PC-3 (cell line): ENCODE measurements at regions not wholly inside any gene's neighbourhood (a gene's known extent, or its start where the extent isn't known, plus 50 kb on each side); places are given as distances from the start of the nearest gene placed in this dataset.

Experiments used
- ATAC-seq: fragments of 200-7000 bp; cut with Tn5 transposase; 2 replicates; pipeline ENCODE4 v1.9.1; 2020; ENCODE audit warnings: mild to moderate bottlenecking, moderate library complexity
- BruUV-seq: library from RNA; stranded (reverse); fragments of 400-500 nt; replicated peaks from 2 replicates; lab custom pipeline; 2021; lab: Mats Ljungman, UMichigan
- CTCF ChIA-PET: fragments of 300-600 bp; sonication (Branson Sonifier 250); formaldehyde crosslinking; loops from one replicate; lab custom pipeline; 2022; ENCODE audit warnings: antibody characterized with exemption; lab: Charles Lee
- POLR2A ChIA-PET: fragments of 300-600 bp; sonication (Branson Sonifier 250); formaldehyde crosslinking; loops from one replicate; lab custom pipeline; 2022; ENCODE audit warnings: antibody characterized with exemption; ENCODE audit not compliant: unreplicated experiment; lab: Charles Lee
- DNase-seq: peaks from one replicate; pipeline ENCODE4 v3.0.0-alpha.2; 2015
- H2AFZ ChIP-seq: fragments of 300-600 bp; sonication (generic); 2 replicates; pipeline ENCODE4 v1.6.0; 2016; ENCODE audit warnings: antibody characterized with exemption, low read length
- H3F3A ChIP-seq: fragments of 300-600 bp; sonication (generic); one replicate; pipeline ENCODE4 v1.6.0; 2017; ENCODE audit warnings: antibody characterized with exemption, low read length, control low read depth, mild to moderate bottlenecking; ENCODE audit not compliant: unreplicated experiment
- H3K27ac ChIP-seq: fragments of 300-600 bp; sonication (generic); 2 replicates; pipeline ENCODE4 v1.5.1; 2016; ENCODE audit warnings: mild to moderate bottlenecking, low read length
- H3K27me3 ChIP-seq: fragments of 300-600 bp; sonication (generic); 2 replicates; pipeline ENCODE4 v1.6.1; 2016; ENCODE audit warnings: low read length, mixed read lengths
- H3K36me3 ChIP-seq: fragments of 300-600 bp; sonication (generic); 2 replicates; pipeline ENCODE4 v1.6.1; 2016; ENCODE audit warnings: low read depth, mixed run types, low read length, mixed read lengths
- H3K4me1 ChIP-seq: fragments of 300-600 bp; sonication (generic); 2 replicates; pipeline ENCODE4 v1.5.1; 2016; ENCODE audit warnings: low read length; ENCODE audit not compliant: insufficient read depth
- H3K4me2 ChIP-seq: fragments of 300-600 bp; sonication (generic); 2 replicates; pipeline ENCODE4 v1.6.0; 2016; ENCODE audit warnings: low read length
- H3K4me3 ChIP-seq: fragments of 300-600 bp; sonication (generic); 2 replicates; pipeline ENCODE4 v1.5.1; 2016; ENCODE audit warnings: mild to moderate bottlenecking, low read length, mixed read lengths
- H3K79me2 ChIP-seq: fragments of 300-600 bp; sonication (generic); 2 replicates; pipeline ENCODE4 v1.6.1; 2017; ENCODE audit warnings: low read length, mixed read lengths
- H3K9ac ChIP-seq: fragments of 300-600 bp; sonication (generic); 2 replicates; pipeline ENCODE4 v1.6.0; 2016; ENCODE audit warnings: mild to moderate bottlenecking, low read length
- H3K9me2 ChIP-seq: fragments of 300-600 bp; sonication (generic); replicated peaks from 2 replicates; pipeline ENCODE4 v1.6.1; 2016; ENCODE audit warnings: mixed run types, low read length, mixed read lengths
- H3K9me3 ChIP-seq: fragments of 300-600 bp; sonication (generic); 2 replicates; pipeline ENCODE4 v1.6.1; 2016; ENCODE audit warnings: low read length, mixed read lengths
- H4K20me1 ChIP-seq: fragments of 300-600 bp; sonication (generic); 2 replicates; pipeline ENCODE4 v1.6.1; 2016; ENCODE audit warnings: low read length, mixed read lengths
- EZH2 ChIP-seq: fragments of 300-600 bp; sonication (generic); IDR thresholded peaks from one replicate; pipeline ENCODE4 v1.6.1; 2017; ENCODE audit warnings: antibody characterized with exemption, mild to moderate bottlenecking, low read length; ENCODE audit not compliant: unreplicated experiment
- EZH2phosphoT487 ChIP-seq: fragments of 300-600 bp; sonication (generic); IDR thresholded peaks from 2 replicates; pipeline ENCODE4 v1.6.1; 2018; ENCODE audit warnings: mild to moderate bottlenecking, antibody characterized with exemption, low read length, borderline replicate concordance
- intact Hi-C: fragments of 100-400 bp; cut with micrococcal nuclease; formaldehyde crosslinking; loops from 2 replicates; pipeline ENCODE4 v1.9.0; 2023
- TF ChIP-seq, protein P1 (sequence below): fragments of 300-600 bp; sonication (generic); conservative IDR thresholded peaks from 2 replicates; pipeline ENCODE4 v1.5.1; 2017; ENCODE audit warnings: antibody characterized with exemption, low read depth, mild to moderate bottlenecking, low read length

DNA sequence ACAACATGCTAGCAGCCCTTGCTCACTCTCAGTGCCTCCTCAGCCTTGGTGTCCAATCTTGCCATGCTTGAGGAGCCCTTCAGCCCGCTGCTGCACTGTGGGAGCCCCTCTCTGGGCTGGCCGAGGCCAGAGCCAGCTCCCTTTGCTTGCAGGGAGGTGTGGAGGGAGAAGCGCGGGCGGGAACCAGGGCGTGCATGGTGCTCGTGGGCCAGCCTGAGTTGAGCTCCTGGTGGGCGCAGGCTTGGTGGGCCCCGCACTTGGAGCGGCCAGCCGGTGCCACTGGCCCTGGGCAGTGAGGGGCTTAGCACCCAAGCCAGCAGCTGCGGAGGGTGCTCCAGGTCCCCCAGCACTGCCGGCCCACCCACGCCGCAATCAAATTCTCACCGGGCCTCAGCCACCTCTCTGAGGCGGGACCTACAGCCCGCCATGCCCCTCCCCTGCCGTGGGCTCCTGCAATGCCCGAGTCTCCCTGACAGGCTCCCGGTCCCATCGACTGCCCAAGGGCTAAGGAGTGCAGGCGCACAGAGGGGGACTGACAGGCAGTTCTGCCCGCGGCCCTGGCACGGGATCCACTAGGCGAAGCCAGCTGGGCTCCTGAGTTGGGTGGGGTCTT is 333.5 kb downstream of the KCNN2 start:
- Histone ChIP-seq H3K9me2 (no peaks in the 10 kb centered on the region), H3K27me3 (no peaks in the 10 kb centered on the region), H3K4me3 (no peak overlapping the region), H3K9me3 (no peaks in the 10 kb centered on the region), H3K79me2 (no peaks in the 10 kb centered on the region), H3F3A (no peaks in the 10 kb centered on the region), H3K4me2 (no peak overlapping the region), H4K20me1 (no peaks in the 10 kb centered on the region), H3K27ac (no peak overlapping the region), H3K4me1 (no peaks in the 10 kb centered on the region), H2AFZ (no peak overlapping the region), H3K36me3 (no peaks in the 10 kb centered on the region), H3K9ac (no peak overlapping the region)
- intact Hi-C loops, result no loop called here
- TF ChIP-seq EZH2, result no peak
- TF ChIP-seq EZH2phosphoT487, result no peak
- TF ChIP-seq, protein P1, sequence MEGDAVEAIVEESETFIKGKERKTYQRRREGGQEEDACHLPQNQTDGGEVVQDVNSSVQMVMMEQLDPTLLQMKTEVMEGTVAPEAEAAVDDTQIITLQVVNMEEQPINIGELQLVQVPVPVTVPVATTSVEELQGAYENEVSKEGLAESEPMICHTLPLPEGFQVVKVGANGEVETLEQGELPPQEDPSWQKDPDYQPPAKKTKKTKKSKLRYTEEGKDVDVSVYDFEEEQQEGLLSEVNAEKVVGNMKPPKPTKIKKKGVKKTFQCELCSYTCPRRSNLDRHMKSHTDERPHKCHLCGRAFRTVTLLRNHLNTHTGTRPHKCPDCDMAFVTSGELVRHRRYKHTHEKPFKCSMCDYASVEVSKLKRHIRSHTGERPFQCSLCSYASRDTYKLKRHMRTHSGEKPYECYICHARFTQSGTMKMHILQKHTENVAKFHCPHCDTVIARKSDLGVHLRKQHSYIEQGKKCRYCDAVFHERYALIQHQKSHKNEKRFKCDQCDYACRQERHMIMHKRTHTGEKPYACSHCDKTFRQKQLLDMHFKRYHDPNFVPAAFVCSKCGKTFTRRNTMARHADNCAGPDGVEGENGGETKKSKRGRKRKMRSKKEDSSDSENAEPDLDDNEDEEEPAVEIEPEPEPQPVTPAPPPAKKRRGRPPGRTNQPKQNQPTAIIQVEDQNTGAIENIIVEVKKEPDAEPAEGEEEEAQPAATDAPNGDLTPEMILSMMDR, result no peak
- POLR2A ChIA-PET, result no interaction called here
- ATAC-seq (no peak), DNase-seq (no peak)
- CTCF ChIA-PET, result no interaction called here
- BruUV-seq, result no TSS peak

- Histone ChIP-seq H3K27me3 (no peaks in the 10 kb centered on the region), H3K79me2 (no peaks in the 10 kb centered on the region), H3K36me3 (no peaks in the 10 kb centered on the region), H3K27ac (no peak overlapping the region), H3K4me1 (no peaks in the 10 kb centered on the region), H2AFZ (no peak overlapping the region), H3K4me2 (no peak overlapping the region), H3K9me2 (no peaks in the 10 kb centered on the region), H3K4me3 (no peak overlapping the region), H4K20me1 (no peaks in the 10 kb centered on the region), H3K9me3 (no peaks in the 10 kb centered on the region), H3K9ac (no peak overlapping the region), H3F3A (no peaks in the 10 kb centered on the region)
- TF ChIP-seq EZH2phosphoT487, result no peak
- TF ChIP-seq, protein P1, result no peak
- no peak for TF ChIP-seq EZH2
- DNase-seq (no peak), ATAC-seq (no peak)
- CTCF ChIA-PET, result no interaction called here
- intact Hi-C loops, result no loop called here
- BruUV-seq, result no TSS peak
- POLR2A ChIA-PET, result no interaction called here
Observed at GRCh38 chr5:114686356-114686755, 324.5 kb downstream of the KCNN2 start.

DNA sequence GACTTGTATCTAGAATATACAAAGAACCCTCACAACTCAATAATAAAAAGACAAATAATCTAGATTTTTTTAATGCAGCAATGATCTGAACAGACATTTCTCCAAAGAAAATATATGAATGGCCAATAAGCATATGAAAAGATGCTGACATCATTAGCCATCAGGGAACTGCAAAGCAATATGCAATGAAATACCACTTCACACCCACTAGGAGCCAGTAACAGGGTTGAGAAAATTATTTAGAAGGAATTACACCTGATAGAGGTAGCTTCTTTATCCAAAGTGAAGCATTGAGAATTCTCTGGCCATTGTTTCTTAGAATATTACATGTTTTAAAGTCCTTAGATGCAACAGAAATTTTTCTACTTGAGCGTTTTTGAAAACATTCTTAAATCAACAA is 316.9 kb downstream of the KCNN2 start:
- TF ChIP-seq EZH2 (no peak), EZH2phosphoT487 (no peak)
- TF ChIP-seq, protein P1, result no peak
- no peaks in the 10 kb centered on the region for H3K9me2 ChIP-seq
- no peak for DNase-seq
- H3F3A ChIP-seq, result no peaks in the 10 kb centered on the region
- H3K4me3 ChIP-seq, result no peak overlapping the region
- H3K9ac ChIP-seq, result no peak overlapping the region
- no peak for ATAC-seq
- POLR2A ChIA-PET, result no interaction called here
- H3K4me1 ChIP-seq, result no peaks in the 10 kb centered on the region
- intact Hi-C loops, result loop anchor here (5.0 kb wide), 1 partner anchor 334 kb away; no protein-coding TSS in a partner anchor
- BruUV-seq, result no TSS peak
- H3K36me3 ChIP-seq, result no peaks in the 10 kb centered on the region
- no peaks in the 10 kb centered on the region for H4K20me1 ChIP-seq
- H3K79me2 ChIP-seq, result no peaks in the 10 kb centered on the region
- H3K4me2 ChIP-seq, result no peak overlapping the region
- H3K27me3 ChIP-seq, result no peaks in the 10 kb centered on the region
- CTCF ChIA-PET, result no interaction called here
- no peak overlapping the region for H3K27ac ChIP-seq
- no peak overlapping the region for H2AFZ ChIP-seq
- H3K9me3 ChIP-seq, result no peaks in the 10 kb centered on the region
